NCI-H748 (cell line): ENCODE measurements at regions not wholly inside any gene's neighbourhood (a gene's known extent, or its start where the extent isn't known, plus 50 kb on each side); places are given as distances from the start of the nearest gene placed in this dataset.
"Not testable (repeated sequence)": the region's sequence is repeated elsewhere in the genome, so short reads cannot be mapped to it uniquely, and the experiment has no call there.

Source experiments
- DNase-seq: peaks from one replicate; lab custom pipeline; 2025; ENCODE audit not compliant: unreplicated experiment; lab: John Stamatoyannopoulos, UW

DNA sequence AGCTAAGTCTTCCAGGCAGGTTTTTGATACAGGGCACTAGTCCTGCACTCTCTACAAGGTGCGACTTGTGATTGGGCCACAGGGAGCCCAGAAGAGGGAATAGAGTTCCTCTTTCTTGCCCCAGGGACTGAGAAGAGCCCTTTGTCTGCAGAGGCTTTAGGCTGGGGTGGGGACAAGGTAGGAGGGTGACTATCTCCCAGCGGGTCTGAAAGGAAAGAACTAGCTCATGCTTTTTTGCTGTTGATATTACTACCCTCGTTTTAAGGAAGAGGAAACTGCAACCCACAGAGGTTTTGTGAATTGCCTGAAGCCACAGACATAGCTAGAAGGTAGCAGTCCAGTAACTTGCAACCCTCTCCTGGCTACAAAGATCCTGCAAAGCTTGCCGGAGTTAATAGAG, 615.2 kb downstream of the MATN1 start:
- DNase-seq = no peak

DNA sequence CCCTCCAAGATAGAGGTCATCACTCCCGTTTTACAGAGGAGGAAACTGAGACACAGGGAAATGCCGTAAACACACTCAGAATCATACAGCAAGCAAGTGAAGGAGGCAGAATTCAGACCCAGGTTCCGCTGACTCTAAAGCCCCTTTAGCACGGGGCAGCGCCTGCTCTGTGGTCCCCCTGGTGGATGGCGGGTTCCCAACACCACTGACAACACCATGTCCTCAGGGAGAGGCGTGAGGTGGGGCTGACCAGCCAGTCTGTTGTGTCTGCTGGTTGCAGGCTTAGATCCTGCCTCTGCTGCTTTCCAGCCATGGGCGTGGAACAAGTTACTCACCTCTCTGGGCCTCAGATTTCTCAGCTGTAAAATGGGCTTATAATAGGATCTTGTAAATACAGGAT, 617.3 kb downstream of the MATN1 start:
- peak; percentile 68 for DNase-seq

DNA sequence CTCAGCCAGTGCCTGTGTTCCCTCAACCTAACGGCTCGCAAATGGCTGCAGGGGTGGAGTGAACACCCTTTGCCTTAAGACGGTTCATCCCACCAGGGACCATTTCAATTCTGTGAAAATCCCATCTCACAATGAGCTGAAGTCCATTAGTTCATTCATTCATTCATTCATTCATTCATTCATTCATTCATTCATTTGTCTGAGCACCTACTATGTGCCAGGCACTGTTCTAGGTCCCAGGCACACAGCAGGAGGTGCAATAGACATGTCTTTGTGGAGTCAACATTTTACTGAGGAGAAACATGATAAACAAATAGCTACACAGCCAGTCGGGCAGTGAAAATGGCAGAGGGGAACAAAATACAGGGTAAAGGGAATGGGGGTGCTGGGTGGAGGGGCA, 618.8 kb downstream of the MATN1 start:
- no peak for DNase-seq

DNA sequence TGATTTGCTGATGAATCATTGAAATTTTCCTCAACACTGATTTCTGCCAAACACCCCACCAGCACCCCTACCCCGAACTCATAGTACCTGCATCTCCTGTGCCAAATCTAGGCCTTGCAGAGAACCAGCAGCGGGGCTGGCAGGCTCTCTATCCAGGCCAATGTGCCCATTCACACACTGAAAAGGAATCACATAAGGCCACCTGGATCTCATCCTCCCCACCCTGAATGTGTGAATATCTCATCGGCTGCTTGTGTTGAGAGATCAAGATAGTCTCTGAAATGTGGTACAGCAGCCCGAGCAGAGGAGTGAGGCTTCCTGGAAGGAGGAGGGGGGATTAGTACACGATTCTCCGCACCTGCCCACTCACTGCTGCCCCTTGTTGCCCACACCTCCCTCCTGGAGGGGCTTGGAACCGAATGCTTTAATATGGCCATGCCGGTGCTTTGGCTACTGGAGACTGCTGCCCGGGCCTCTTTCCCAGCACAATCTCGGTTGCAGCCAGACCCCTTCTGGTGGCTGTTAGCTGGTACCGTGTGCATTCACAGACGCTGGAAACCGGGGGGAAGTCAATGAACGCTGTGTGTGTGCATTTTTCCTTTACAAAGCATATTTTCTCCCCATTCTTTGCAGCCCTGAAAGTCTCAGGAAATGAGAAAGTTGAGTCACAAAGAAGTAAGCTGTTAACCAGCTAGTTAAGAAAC, 619.5 kb downstream of the MATN1 start:
- no peak for DNase-seq

DNA sequence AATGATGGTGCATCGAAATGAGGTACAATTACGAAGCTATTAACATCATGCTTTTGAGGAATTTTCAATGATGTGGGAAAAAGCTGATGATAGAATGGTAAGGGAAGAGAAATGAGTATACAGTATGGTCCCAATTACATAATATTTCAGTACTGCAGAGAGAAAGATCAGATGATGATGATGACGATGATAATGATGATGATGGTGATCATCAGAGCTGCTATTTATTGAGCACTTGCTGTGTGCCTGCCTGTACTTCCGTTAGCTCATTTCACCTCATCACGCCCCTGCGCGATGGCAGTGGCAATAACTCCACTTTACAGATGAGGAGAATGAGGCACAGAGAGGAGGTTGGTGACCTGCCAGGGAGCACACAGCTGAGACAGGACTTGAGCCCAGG, 620.8 kb downstream of the MATN1 start:
- DNase-seq = no peak

DNA sequence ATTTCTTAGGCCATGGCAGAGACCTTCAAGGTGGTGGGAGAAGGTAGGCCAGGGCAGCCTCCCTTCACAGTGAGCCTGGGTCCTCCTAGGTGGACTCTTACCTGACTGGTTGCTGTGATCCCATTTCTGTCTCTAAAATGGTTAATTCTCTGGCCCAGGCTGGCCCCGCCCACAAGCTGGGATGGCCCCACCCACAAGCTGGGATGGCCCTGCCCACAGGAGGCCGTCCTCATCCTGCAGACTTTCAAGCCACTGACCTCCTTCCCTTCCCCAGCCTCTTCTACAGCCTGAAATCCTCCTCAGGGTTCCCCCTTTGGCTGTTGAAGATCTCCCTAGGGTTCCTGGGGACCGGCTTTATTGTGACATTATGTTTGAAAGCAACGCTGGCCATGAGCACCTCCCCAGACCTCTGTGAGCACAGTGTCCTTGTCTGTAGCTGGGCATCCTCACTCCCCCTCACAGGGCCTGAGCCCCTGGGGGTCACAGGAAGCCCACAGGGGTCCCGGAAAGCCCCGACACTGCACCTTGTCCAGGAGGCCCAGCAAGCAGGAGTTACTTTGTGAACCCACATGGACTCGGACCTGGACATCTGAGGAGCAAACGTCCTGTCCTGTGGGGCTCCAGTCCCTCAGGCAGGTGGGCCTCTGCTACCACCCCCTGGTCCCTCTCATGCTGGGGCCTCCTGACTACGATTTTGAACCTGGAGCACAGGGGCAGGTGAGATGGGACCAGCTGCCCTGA, 621.7 kb downstream of the MATN1 start:
- DNase-seq = no peak

DNA sequence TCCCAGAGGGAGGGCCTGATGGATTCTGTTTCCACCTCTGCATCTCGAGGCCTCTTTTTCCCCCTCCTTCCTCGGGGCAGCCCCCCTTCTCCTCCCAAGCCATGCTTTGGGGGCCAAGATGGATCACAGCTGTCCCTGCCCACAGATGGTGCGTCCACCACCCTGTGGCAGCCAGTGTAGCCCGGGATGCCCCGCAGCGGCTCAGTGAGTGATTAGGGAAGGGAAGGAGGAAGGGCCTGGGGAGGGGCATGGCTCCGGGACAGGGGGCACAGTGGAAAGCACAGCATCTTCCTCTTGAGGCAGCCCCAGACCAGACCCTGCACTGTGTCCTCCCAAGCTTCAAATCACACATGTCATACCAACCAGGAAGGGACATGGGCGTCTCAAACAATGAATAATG, 622.4 kb downstream of the MATN1 start:
- DNase-seq = no peak

DNA sequence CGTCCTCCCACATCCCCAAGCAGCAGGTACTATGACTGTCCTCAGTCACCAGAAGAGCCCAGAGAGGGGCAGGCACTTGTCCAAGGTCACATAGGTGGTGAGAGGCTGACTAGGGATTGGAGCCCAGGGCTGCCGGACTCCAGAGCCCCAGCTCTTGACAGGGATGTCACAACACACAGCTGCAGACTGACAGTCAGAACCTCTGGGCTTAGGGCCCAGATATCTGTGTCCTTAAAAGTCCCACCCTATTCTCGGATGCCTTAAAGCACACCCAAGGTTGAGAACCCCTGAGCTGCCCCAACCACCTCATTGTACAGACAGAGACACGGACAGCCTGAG, 622.9 kb downstream of the MATN1 start:
- no peak for DNase-seq

DNA sequence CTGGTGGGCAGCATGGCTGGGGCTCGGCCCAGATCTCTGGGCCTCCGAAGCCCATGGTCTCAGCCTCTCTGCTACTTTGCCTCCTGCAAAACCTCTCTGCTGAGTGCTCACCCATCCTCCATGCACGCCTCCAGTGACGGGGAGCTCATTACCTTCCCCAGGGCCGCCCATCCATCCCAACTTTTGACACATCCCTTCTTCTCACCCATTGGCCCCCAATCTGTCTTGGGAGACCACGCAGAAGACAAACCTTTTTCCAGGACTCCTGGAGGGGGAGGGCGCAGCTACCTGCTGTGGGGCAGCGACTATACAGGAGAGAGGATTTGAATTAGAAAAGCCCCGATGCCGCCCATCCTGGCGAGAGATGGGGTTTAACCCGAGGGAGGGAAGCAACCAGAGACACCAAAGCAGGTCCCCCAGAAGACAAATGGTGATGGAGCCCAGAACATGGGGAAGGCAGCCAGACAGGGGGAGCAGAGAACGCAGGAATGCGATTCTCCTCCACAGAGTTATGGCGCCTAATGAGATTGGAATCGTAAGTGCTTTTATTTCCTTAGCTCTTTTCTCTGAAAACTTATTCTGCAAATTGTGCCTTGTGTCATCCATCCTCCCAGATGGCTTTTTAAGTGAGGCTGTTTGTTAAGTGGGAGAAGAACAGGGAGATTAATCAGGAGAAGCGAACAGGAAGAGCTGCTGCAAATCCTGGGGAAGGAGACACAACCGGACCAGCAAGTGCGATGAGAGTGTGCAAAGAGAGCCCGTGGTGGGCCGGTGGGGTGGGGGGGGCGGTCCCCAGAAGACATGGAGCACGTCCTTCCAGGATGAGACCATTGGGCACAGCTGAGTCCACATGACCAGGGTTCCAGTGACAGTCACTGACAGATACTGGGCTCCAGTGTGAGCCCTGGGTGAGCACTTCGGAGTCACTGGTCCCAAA, 623.5 kb downstream of the MATN1 start:
- DNase-seq = no peak

DNA sequence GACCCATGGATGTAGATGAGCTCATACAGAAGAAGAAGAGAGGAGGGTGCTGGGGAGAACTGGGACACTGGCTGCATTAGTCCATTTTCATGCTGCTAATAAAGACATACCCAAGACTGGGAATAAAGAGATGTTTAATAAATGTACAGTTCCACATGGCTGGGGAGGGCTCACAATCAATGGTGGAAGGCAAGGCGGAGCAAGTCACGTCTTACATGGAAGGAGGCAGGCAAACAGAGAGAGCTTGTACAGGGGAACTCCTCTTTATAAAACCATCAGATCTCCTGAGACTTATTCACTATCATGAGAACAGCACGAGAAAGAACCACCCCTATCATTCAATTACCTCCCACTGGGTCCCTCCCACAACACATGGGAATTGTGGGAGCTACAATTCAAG, 625.5 kb downstream of the MATN1 start:
- not testable (repeated sequence) for DNase-seq

DNA sequence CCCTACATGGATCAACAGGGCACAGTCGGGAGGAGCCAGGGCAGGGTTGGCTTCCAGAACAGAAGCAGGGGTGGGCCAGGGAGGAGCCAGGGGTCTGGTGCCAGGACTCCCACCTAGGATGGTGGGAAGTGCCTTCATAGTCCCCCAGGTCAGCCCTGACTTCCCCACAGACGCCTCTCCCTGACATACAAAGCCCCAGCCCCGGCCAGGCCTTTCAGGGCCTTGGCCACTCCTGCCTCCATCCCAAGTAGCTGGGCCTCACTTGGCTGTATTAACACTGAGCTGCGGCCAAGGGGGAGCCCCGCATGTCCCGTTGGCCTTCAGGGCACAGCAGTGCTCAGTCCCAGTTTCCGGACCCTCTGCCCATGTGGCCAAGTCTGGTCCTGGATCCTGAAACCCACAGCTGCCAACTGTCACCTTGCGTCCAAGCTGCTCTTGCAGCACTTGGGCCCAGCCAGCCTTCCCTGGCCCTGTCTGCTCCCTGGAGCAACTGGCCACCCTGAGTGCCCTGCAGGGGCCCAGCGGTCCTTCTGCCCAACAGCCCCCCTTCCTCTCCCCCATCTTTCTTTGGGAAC, 627.8 kb downstream of the MATN1 start:
- DNase-seq = no peak

DNA sequence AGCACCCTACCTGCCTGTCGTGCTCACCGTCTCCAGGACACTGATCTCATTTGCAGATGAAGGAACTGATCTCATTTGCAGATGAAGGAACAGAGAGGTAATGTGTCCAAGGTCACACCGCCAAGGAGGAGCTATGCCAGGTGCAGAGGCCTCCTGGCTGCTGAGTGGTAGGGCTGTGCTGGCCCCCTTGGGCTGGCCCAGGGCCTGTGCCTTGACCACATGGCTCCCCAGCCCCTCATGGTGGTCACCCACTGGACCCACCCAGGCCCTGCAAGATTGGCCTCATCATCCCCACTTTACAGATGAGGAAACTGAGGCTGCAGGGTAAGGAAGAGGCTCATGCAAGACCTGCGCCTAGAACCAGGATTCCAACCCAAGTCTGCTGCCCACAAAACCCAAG, 628.3 kb downstream of the MATN1 start:
- no peak for DNase-seq

DNA sequence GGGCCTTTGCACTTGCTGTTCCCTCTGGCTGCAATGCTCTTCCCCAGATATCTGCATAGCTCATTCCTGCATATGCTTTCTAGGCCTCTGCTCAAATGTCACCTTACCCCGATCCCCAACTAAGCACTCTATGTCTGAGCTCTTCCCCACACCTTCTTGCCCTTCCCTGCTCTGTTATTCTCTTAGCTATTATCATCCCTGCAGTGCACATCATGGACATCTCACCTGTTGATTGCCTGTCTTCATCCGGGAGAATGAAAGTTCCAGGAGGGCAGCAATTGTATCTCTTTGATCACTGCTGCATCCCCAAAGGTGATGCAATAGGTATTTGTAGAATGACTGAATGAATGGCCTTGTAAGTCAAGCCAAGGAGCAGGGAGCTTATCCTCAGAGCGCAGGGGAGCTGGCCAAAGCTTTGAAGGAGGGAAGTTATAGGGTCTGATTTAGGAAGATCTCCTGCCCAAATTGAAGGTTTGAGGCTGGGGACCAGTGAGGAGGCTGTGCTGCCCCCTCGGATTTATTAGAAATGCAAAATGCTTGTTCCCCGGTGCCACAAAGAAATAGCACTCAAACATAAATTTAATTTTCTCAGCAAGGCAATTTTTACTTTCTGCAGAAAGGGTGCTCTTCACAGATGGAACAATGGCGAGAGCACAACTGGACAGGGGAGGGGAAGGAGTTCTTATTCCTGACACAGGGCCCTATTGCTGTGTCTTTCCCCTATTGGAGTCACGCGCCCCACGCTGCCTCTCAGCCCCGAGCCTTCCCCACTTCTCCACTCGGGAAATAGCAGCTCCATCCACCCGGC, 631.1 kb downstream of the MATN1 start:
- no peak for DNase-seq

DNA sequence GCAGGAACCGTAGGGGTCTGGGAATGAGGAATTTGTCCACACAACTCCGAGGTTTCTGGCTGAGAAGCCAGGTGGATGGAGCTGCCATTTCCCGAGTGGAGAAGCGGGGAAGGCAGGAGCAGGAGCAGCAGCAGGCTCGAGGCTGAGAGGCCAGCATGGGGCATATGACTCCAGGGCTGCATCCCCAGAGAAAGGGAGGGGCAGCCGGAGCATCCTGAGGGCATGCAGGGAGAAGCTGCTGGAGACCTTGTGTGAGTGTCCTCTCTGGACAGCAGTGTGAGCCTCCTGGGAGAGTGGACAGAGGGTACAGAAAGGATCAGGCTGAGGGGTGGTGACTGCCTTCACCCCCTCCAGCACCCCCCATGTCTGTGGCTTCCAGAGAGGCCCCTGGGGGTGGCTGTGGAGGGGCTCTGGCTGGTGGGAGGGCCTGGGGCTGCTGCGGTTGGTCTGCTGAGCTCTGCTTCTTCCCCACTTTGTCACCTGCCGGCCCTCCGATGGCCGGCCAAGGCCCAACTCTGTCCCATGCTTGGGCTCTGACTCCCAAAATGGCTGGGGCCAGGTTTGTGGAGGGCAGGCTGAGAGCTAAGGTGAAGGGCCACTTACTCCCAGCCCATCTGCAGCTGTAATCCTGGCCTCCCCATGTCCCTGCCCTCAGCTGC, 633.1 kb downstream of the MATN1 start:
- no peak for DNase-seq

DNA sequence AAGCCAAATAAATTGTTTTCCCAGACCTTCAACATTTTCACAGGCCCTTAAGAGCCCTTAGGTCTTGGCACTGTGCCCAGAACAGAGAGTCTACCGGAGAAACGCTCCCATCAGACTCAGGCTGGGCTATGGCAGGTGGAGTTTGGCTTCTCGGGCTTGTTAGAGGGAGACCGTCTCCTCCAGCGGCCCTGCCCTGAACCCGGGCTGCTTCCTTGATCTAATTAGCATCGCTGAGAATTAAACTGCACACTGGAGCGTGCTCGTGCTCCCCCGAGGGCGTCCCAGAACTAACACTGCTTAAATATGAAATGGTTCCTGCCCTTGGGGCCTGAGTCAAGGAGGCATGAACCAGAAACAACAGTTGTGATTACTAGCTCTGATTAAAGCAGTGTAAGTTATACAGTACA, 634.4 kb downstream of the MATN1 start:
- peak; percentile 94 for DNase-seq

DNA sequence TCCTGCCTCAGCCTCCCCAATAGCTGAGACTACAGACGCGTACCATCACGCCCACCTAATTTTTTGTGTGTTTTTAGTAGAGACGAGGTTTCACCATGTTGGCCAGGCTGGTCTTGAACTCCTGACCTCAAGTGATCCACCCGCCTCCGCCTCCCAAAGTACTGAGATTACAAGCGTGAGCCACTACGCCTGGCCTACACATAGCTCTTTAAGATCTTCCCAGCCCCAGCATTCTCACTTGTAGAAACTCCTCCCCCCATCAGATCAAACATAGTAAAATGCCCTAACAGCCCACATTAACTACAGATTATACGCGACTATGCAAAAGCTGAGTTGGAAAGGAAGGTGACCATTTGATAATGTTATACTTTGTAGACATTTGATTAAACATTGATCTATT, 634.8 kb downstream of the MATN1 start:
- no peak for DNase-seq

DNA sequence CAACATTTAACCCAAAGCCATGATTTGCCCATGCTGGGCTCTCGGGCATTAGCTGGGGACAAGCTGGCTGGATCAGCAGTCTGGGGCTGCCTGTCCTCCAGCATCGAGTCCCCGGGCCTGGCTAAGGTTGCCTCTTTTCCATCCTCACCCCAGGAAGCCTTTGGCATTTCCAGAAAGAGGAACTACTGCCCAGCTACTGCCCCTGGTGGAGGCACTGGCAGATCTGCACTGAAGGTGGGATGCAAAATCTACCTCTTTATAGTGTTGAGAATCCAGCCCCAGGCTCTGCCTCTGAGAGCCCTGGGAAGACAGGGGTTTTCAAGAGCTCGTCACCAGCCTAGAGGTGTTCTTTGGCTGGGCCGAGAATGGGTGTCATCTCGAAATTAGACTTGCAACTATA, 635.9 kb downstream of the MATN1 start:
- peak; percentile 9 for DNase-seq

DNA sequence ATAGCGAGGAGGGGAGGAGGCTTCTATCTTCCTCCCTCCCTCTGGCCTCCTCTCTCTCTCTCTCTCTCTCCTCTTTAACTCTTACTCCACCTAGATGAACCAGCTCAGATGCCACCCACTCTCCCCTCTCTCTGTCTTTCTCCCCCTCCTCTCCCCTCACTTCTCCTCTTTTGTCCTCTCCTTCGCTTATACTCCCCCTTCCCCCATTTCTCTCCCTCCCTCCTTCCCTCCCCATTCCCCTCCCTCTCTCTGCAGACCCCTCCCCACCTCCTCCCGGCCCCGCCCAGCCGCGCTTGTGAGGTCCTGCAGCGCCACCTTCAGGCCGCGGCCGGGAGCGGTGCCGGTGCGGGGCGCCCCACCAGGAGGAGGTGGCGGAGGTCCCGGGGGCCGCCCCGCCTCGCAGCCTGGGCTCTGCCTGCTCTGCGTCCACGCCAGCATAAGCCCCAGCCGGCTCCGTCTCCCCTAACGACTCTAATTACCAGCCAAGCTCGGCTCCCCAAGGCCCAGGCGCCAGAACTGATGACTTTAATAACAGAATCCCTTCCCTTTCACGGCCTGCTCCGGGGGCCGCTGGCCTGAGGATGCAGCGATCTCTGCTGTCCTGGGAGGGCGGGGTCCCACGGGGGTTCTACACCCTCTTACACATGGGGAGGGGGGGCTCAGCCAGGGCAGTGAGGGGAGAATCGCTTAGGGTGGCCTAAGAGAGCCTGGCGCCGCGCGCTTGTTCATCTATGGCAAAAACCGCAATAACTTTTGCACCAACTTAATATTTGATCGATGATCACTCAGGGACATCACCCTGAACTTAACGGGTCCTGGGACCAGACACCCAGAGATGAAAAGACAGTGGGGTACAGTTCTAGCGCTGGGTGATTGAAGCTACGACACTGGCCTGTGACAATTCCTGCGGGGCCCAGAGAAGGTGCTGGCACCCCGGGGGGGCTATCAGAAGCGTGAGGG, 637.3 kb downstream of the MATN1 start:
- DNase-seq = peak; percentile 52
